ENCODE measurements at regions not wholly inside any gene's neighbourhood (a gene's known extent, or its start where the extent isn't known, plus 50 kb on each side); places are given as distances from the start of the nearest gene placed in this dataset.

DNA sequence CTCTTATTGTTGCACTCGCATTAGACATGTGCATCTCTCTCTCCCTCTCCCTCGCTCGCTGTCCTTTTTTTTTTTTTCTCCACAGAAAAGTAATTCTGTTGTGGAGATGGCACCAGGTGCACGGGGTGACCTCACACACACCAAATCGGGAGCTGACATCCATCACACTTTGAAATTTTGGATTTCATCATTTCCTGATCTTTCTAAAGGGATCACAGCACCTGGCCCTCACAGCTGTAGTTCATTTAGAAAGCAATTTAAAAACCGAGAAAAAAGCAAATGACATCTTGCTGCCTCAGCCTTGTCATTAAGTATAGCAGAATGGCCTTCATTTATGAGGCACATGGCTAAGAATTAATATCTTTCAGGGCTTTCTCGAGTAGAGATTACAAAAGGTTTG is 717.2 kb downstream of the RNF144A start:
- TF ChIP-seq EZH2phosphoT487 (IDR thresholded peaks at IDR 0.05; ENCODE audit: low read length) (no peak), EZH2 (optimal IDR thresholded peaks at IDR 0.05; ENCODE audit: low read depth, low read length) (no peak)
- TF ChIP-seq, protein P1, sequence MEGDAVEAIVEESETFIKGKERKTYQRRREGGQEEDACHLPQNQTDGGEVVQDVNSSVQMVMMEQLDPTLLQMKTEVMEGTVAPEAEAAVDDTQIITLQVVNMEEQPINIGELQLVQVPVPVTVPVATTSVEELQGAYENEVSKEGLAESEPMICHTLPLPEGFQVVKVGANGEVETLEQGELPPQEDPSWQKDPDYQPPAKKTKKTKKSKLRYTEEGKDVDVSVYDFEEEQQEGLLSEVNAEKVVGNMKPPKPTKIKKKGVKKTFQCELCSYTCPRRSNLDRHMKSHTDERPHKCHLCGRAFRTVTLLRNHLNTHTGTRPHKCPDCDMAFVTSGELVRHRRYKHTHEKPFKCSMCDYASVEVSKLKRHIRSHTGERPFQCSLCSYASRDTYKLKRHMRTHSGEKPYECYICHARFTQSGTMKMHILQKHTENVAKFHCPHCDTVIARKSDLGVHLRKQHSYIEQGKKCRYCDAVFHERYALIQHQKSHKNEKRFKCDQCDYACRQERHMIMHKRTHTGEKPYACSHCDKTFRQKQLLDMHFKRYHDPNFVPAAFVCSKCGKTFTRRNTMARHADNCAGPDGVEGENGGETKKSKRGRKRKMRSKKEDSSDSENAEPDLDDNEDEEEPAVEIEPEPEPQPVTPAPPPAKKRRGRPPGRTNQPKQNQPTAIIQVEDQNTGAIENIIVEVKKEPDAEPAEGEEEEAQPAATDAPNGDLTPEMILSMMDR (IDR thresholded peaks at IDR 0.05; ENCODE audit: low read length): no peak
